SHP77 treated with DMSO at 0.1 percent for 48 hours (cell line): ENCODE measurements at regions not wholly inside any gene's neighbourhood (a gene's known extent, or its start where the extent isn't known, plus 50 kb on each side); places are given as distances from the start of the nearest gene placed in this dataset.

Experiments used
- DNase-seq: peaks from one replicate; lab custom pipeline; 2025; lab: John Stamatoyannopoulos, UW

- DNase-seq = no peak
These were observed 128.0 kb upstream of the FAM83B start for GRCh38 chr6:54718541-54719023.

GRCh38 chr6:54719131-54719530 lies 127.4 kb upstream of the FAM83B start:
- DNase-seq = no peak

- DNase-seq = no peak
These were observed 126.9 kb upstream of the FAM83B start for GRCh38 chr6:54719633-54720032.

- no peak for DNase-seq
These were observed 124.2 kb upstream of the FAM83B start for GRCh38 chr6:54722328-54722727.

GRCh38 chr6:54729716-54730115 lies 116.9 kb upstream of the FAM83B start:
- DNase-seq = no peak

- no peak for DNase-seq
These were observed 115.6 kb upstream of the FAM83B start for GRCh38 chr6:54730767-54731630.

GRCh38 chr6:54737247-54737646 lies 109.3 kb upstream of the FAM83B start:
- DNase-seq = no peak

- DNase-seq = no peak
These were observed 98.6 kb upstream of the FAM83B start for GRCh38 chr6:54747955-54748354.

GRCh38 chr6:54754406-54754805 lies 92.2 kb upstream of the FAM83B start:
- no peak for DNase-seq

GRCh38 chr6:54758340-54758739 lies 88.2 kb upstream of the FAM83B start:
- DNase-seq = no peak

- DNase-seq = no peak
These were observed 78.1 kb upstream of the FAM83B start for GRCh38 chr6:54768494-54768893.

- no peak for DNase-seq
These were observed 76.2 kb upstream of the FAM83B start for GRCh38 chr6:54770328-54770727.

- DNase-seq = no peak
These were observed 74.6 kb upstream of the FAM83B start for GRCh38 chr6:54771968-54772367.

GRCh38 chr6:54772610-54773009 lies 74.0 kb upstream of the FAM83B start:
- DNase-seq = no peak

GRCh38 chr6:54775576-54775975 lies 71.0 kb upstream of the FAM83B start:
- no peak for DNase-seq

GRCh38 chr6:54776891-54777290 lies 69.7 kb upstream of the FAM83B start:
- DNase-seq = no peak

- DNase-seq = no peak
These were observed 67.8 kb upstream of the FAM83B start for GRCh38 chr6:54778731-54779130.

- DNase-seq = no peak
These were observed 62.6 kb upstream of the FAM83B start for GRCh38 chr6:54784011-54784410.

- no peak for DNase-seq
These were observed 60.4 kb upstream of the FAM83B start for GRCh38 chr6:54786154-54786553.

- DNase-seq = no peak
These were observed 58.7 kb upstream of the FAM83B start for GRCh38 chr6:54787825-54788224.
